ENCODE measurements at regions not wholly inside any gene's neighbourhood (a gene's known extent, or its start where the extent isn't known, plus 50 kb on each side); places are given as distances from the start of the nearest gene placed in this dataset.

DNA sequence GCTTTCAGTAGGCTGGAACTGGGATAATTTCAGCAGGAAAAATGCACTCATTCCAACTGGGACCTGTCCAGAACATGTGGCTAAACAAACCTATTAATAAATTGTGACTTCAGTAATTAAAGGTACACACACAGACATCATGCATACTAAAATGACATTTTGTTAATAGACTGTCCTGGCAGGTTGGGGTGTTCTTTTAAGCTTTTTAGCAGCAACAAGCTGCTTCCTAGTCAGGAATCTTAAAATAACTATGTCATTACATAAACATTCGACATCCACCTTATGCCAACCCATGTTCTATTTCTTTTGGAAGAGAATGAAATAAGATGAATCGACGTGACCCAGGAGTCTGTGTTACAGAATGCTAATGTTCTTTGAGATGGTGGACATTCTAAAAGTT lies 435.7 kb downstream of the TXNL1 start:
- DNase-seq: no peak
- Histone ChIP-seq H3K27me3 (ENCODE audit: insufficient read depth, low read depth, severe bottlenecking) (no peaks in the 10 kb centered on the region), H3K4me3 (ENCODE audit: low read depth, low read length) (no peak overlapping the region), H3K36me3 (no peaks in the 10 kb centered on the region), H3K9me3 (ENCODE audit: severe bottlenecking) (peaks cover 7% of the 10 kb centered on the region), H3K27ac (no peak overlapping the region)
- TF ChIP-seq, protein P1, sequence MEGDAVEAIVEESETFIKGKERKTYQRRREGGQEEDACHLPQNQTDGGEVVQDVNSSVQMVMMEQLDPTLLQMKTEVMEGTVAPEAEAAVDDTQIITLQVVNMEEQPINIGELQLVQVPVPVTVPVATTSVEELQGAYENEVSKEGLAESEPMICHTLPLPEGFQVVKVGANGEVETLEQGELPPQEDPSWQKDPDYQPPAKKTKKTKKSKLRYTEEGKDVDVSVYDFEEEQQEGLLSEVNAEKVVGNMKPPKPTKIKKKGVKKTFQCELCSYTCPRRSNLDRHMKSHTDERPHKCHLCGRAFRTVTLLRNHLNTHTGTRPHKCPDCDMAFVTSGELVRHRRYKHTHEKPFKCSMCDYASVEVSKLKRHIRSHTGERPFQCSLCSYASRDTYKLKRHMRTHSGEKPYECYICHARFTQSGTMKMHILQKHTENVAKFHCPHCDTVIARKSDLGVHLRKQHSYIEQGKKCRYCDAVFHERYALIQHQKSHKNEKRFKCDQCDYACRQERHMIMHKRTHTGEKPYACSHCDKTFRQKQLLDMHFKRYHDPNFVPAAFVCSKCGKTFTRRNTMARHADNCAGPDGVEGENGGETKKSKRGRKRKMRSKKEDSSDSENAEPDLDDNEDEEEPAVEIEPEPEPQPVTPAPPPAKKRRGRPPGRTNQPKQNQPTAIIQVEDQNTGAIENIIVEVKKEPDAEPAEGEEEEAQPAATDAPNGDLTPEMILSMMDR (IDR thresholded peaks at IDR 0.05; ENCODE audit: low read depth, low read length): no peak

DNA sequence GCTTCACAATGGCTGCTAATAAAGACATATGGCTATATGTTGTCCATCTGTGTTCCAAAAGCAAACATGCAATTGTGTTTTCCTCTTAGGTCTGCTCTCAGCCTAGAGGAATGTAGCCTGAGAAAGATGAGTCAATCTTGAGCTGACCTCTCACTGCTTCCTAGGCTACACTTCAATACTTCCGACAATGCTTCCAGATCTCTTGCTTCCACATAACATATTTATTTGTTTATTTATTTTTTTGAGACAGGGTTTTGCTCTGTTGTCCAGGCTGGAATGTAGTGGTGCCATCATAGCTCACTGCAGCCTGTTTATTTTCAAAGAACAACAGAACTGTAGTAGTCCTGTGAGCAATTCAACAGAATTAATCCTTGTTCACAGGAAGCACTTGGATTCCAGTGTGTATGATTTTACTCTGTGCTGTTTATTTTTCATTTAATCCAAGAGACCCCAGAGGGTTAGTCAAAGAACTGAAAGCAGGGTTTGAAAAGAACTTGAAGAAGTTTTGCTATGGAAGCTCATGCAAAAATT lies 437.9 kb downstream of the TXNL1 start:
- H3K27ac ChIP-seq: no peak overlapping the region
- TF ChIP-seq, protein P1 (IDR thresholded peaks at IDR 0.05; ENCODE audit: low read depth, low read length): no peak
- no peak overlapping the region for H3K4me3 ChIP-seq (ENCODE audit: low read depth, low read length)
- no peak for DNase-seq
- no peaks in the 10 kb centered on the region for H3K36me3 ChIP-seq
- H3K9me3 ChIP-seq (ENCODE audit: severe bottlenecking): peaks cover 7% of the 10 kb centered on the region
- H3K27me3 ChIP-seq (ENCODE audit: insufficient read depth, low read depth, severe bottlenecking): no peaks in the 10 kb centered on the region

DNA sequence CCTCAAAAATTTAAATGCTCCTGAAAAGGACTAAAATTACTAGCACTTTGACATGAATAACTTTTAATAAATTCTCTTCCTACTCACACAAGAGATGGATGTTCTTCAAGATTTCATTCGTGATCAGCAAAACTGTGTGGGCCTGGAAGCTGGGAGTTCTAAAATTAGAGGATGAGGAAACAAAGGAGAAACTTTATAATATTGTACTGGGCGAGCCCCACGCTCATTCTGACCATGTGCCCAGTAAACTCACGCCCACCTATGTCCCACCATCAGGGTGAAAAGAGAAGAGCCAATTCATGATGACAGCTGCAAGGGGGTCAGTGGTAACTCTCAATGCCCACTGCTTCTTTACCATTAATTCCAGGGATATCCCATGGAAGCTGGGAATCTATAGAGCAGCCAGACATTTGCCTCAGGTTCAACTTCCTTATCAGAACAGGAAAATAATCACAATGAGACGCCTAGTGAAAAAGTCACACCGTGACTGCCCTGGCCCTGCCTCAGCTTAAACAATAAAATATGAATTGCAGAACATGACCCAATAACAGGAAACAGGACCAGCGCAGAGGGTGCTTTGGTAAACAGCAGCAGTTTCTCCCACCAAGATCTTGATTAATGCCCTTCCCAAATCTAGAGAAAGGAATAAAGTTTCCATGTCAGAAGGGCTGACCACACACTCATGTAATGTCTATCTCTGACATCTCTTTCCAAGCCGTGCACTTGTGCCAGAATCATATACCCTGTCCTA lies 438.6 kb downstream of the TXNL1 start:
- TF ChIP-seq, protein P1 (IDR thresholded peaks at IDR 0.05; ENCODE audit: low read depth, low read length): no peak
- H3K27me3 ChIP-seq (ENCODE audit: insufficient read depth, low read depth, severe bottlenecking): no peaks in the 10 kb centered on the region
- H3K27ac ChIP-seq: no peak overlapping the region
- no peaks in the 10 kb centered on the region for H3K36me3 ChIP-seq
- peaks cover 5% of the 10 kb centered on the region for H3K9me3 ChIP-seq (ENCODE audit: severe bottlenecking)
- H3K4me3 ChIP-seq (ENCODE audit: low read depth, low read length): no peak overlapping the region
- no peak for DNase-seq

GRCh38 chr18:56197241-56197859 lies 441.0 kb downstream of the TXNL1 start:
- no peak for DNase-seq
- Histone ChIP-seq H3K4me3 (ENCODE audit: low read depth, low read length) (no peak overlapping the region), H3K27me3 (ENCODE audit: insufficient read depth, low read depth, severe bottlenecking) (no peaks in the 10 kb centered on the region)

DNA sequence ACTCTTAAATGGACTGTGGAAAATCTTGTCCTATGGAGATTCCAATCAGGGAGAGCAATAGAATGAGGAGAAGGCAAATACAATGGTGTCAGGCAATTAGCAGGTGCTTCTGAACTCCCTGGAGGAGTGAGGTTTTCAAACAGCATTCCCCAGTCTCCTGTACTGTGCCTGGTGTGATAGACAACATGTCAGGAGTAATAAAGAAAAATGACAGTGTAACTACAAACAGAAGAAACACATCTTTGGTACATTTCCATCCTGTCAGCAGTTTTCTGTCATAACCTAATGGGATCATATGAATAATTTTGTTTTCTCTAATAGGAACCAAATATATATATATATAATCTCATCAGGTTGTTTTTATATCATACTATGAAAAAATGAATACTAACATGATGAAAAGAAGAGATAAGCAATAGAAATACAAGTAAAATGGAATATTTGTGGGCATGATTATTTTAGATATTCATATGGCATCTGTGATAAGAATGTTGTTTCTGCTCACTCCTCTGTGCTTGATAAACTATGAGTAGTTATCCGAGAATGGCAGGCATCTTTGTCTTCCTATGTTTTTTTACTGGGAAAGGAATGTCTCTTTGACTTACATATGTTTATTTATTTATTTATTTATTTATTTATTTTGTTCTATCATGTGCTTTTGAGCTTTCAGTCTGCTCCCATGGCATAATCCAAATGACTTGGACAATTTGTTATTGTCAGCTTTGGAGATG lies 441.7 kb downstream of the TXNL1 start:
- Histone ChIP-seq H3K36me3 (no peaks in the 10 kb centered on the region), H3K9me3 (ENCODE audit: severe bottlenecking) (no peaks in the 10 kb centered on the region), H3K27ac (no peak overlapping the region), H3K4me3 (ENCODE audit: low read depth, low read length) (no peak overlapping the region), H3K27me3 (ENCODE audit: insufficient read depth, low read depth, severe bottlenecking) (no peaks in the 10 kb centered on the region)
- TF ChIP-seq, protein P1 (IDR thresholded peaks at IDR 0.05; ENCODE audit: low read depth, low read length): no peak
- DNase-seq: no peak

More at GRCh38 chr18:56197241-56197859, 441.0 kb downstream of the TXNL1 start:
- no peak overlapping the region for H3K27ac ChIP-seq
- no peaks in the 10 kb centered on the region for H3K9me3 ChIP-seq (ENCODE audit: severe bottlenecking)
- TF ChIP-seq, protein P1 (IDR thresholded peaks at IDR 0.05; ENCODE audit: low read depth, low read length): no peak
- no peaks in the 10 kb centered on the region for H3K36me3 ChIP-seq
